ENCODE measurements at regions not wholly inside any gene's neighbourhood (a gene's known extent, or its start where the extent isn't known, plus 50 kb on each side); places are given as distances from the start of the nearest gene placed in this dataset.

- TF ChIP-seq ELF1 (IDR thresholded peaks at IDR 0.05), result no peak
- no peak for TF ChIP-seq MAX (IDR thresholded peaks at IDR 0.05; ENCODE audit: low read depth)
- no peak for TF ChIP-seq CTCF (IDR thresholded peaks at IDR 0.05)
- TF ChIP-seq NFIC (IDR thresholded peaks at IDR 0.05; ENCODE audit: borderline replicate concordance), result no peak
These were observed 280.8 kb downstream of the ANKRD50 start for GRCh38 chr4:124431653-124432192.

Measured in SK-N-SH (cell line).